Left ventricle myocardium inferior (tissue), 1 donor: ENCODE measurements at regions not wholly inside any gene's neighbourhood (a gene's known extent, or its start where the extent isn't known, plus 50 kb on each side); places are given as distances from the start of the nearest gene placed in this dataset.
"Not testable (repeated sequence)": the region's sequence is repeated elsewhere in the genome, so short reads cannot be mapped to it uniquely, and the experiment has no call there.

Experiments used
- DNase-seq: peaks from one replicate; pipeline ENCODE4 v3.0.0-alpha.2; 2020
- H3K27ac ChIP-seq: fragments of 200-600 bp; replicated peaks from 2 replicates; pipeline ENCODE4 v1.8.0; 2021
- H3K27me3 ChIP-seq: fragments of 200-600 bp; 2 replicates; pipeline ENCODE4 v1.8.0; 2021; ENCODE audit warnings: low read depth
- H3K36me3 ChIP-seq: fragments of 200-600 bp; 2 replicates; pipeline ENCODE4 v1.8.0; 2021
- H3K4me1 ChIP-seq: fragments of 200-600 bp; 2 replicates; pipeline ENCODE4 v1.8.0; 2021
- H3K4me3 ChIP-seq: fragments of 200-600 bp; 2 replicates; pipeline ENCODE4 v1.8.0; 2021; ENCODE audit warnings: mild to moderate bottlenecking, moderate library complexity
- H3K9me3 ChIP-seq: fragments of 200-600 bp; replicated peaks from 2 replicates; pipeline ENCODE4 v1.8.0; 2021
- CTCF ChIP-seq: fragments of 200-600 bp; IDR thresholded peaks from 2 replicates; pipeline ENCODE4 v1.8.0; 2021; ENCODE audit warnings: antibody characterized with exemption, mild to moderate bottlenecking, borderline replicate concordance
- intact Hi-C: fragments of 100-400 bp; cut with micrococcal nuclease; formaldehyde crosslinking; loops from one replicate; pipeline ENCODE4 v1.11.0; 2022
- donor health status: DM: no; HTN: yes; CAD: no; lungs with severe emphysema.

GRCh38 chr11:98277251-98277912 lies 743.4 kb upstream of the CNTN5 start:
- intact Hi-C loops: no loop called here
- H3K4me1 ChIP-seq: no peaks in the 10 kb centered on the region
- H3K27me3 ChIP-seq: no peaks in the 10 kb centered on the region
- H3K36me3 ChIP-seq: no peaks in the 10 kb centered on the region
- H3K9me3 ChIP-seq: no peaks in the 10 kb centered on the region
- no peak for DNase-seq
- no peak for TF ChIP-seq CTCF
- H3K27ac ChIP-seq: no peak overlapping the region
- no peak overlapping the region for H3K4me3 ChIP-seq

GRCh38 chr11:98289617-98290263 lies 731.0 kb upstream of the CNTN5 start:
- Histone ChIP-seq H3K27me3 (no peaks in the 10 kb centered on the region), H3K27ac (no peak overlapping the region), H3K4me3 (no peak overlapping the region), H3K4me1 (no peaks in the 10 kb centered on the region), H3K9me3 (no peaks in the 10 kb centered on the region), H3K36me3 (no peaks in the 10 kb centered on the region)
- DNase-seq: no peak
- intact Hi-C loops: no loop called here
- TF ChIP-seq CTCF: no peak

- intact Hi-C loops: no loop called here
- no peak overlapping the region for H3K4me3 ChIP-seq
- TF ChIP-seq CTCF: no peak
- H3K27me3 ChIP-seq: no peaks in the 10 kb centered on the region
- no peaks in the 10 kb centered on the region for H3K4me1 ChIP-seq
- H3K27ac ChIP-seq: no peak overlapping the region
- no peak for DNase-seq
- no peaks in the 10 kb centered on the region for H3K9me3 ChIP-seq
- H3K36me3 ChIP-seq: no peaks in the 10 kb centered on the region
Observed at GRCh38 chr11:98296091-98296880, 724.5 kb upstream of the CNTN5 start.

GRCh38 chr11:98300719-98301118 lies 720.0 kb upstream of the CNTN5 start:
- intact Hi-C loops: no loop called here
- Histone ChIP-seq H3K27me3 (no peaks in the 10 kb centered on the region), H3K36me3 (no peaks in the 10 kb centered on the region), H3K27ac (no peak overlapping the region), H3K4me1 (no peaks in the 10 kb centered on the region), H3K9me3 (no peaks in the 10 kb centered on the region), H3K4me3 (no peak overlapping the region)
- TF ChIP-seq CTCF: no peak
- no peak for DNase-seq

GRCh38 chr11:98307827-98308491 lies 712.8 kb upstream of the CNTN5 start:
- Histone ChIP-seq H3K9me3 (no peaks in the 10 kb centered on the region), H3K27ac (no peak overlapping the region), H3K36me3 (no peaks in the 10 kb centered on the region), H3K4me1 (no peaks in the 10 kb centered on the region), H3K4me3 (no peak overlapping the region), H3K27me3 (no peaks in the 10 kb centered on the region)
- DNase-seq: no peak
- no peak for TF ChIP-seq CTCF
- intact Hi-C loops: no loop called here

- H3K27me3 ChIP-seq, H3K9me3 ChIP-seq, intact Hi-C loops, H3K4me1 ChIP-seq, H3K27ac ChIP-seq, H3K36me3 ChIP-seq, DNase-seq, H3K4me3 ChIP-seq: not testable (repeated sequence)
Observed at GRCh38 chr11:98330306-98330705, 690.4 kb upstream of the CNTN5 start.
